GM12872 (cell line): ENCODE measurements at regions not wholly inside any gene's neighbourhood (a gene's known extent, or its start where the extent isn't known, plus 50 kb on each side); places are given as distances from the start of the nearest gene placed in this dataset.

Source experiments
- TF ChIP-seq, protein P1 (sequence below): IDR thresholded peaks from 3 replicates; pipeline ENCODE4 v1.5.1; 2011; ENCODE audit warnings: low read depth, mild to moderate bottlenecking, low read length, moderate library complexity; ENCODE audit not compliant: insufficient read depth

DNA sequence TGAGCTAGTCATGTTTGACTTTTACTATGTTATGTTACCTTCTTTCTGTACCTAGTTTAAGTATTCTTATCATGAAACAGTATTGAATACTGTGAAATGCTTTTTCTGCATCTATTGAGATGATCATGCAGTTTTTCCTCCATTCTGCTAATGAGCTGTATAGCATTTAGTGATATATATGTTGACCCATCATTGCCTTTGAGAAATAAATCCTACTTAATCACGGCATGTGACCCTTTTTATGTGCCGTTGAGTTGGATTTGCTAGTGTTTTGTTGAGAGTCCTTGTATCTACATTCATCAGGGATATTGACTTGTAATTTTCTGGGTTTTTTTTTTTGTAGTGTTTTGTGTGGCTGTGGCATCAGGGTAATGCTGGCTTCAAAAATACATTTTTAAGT, 537.7 kb upstream of the AADAT start:
- TF ChIP-seq, protein P1, sequence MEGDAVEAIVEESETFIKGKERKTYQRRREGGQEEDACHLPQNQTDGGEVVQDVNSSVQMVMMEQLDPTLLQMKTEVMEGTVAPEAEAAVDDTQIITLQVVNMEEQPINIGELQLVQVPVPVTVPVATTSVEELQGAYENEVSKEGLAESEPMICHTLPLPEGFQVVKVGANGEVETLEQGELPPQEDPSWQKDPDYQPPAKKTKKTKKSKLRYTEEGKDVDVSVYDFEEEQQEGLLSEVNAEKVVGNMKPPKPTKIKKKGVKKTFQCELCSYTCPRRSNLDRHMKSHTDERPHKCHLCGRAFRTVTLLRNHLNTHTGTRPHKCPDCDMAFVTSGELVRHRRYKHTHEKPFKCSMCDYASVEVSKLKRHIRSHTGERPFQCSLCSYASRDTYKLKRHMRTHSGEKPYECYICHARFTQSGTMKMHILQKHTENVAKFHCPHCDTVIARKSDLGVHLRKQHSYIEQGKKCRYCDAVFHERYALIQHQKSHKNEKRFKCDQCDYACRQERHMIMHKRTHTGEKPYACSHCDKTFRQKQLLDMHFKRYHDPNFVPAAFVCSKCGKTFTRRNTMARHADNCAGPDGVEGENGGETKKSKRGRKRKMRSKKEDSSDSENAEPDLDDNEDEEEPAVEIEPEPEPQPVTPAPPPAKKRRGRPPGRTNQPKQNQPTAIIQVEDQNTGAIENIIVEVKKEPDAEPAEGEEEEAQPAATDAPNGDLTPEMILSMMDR = no peak

DNA sequence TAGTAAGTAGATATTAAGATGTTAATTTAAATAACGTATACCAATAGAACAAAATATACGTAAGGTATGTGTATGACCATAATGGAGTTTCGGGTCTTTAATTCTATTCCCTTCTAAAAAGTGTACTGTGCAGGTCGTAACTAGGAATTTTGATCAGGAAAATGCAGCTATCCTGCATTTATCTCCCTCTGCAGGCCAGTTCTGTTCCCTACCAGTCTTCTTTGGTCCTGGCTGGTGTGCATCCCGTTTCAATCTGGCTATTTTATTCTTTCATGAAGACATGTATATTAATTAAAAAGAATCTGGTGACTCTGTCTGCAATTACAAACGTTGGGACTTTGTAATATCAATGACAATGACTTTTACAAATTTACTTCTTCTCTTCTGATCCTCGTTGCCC, 534.1 kb upstream of the AADAT start:
- TF ChIP-seq, protein P1 = no peak

DNA sequence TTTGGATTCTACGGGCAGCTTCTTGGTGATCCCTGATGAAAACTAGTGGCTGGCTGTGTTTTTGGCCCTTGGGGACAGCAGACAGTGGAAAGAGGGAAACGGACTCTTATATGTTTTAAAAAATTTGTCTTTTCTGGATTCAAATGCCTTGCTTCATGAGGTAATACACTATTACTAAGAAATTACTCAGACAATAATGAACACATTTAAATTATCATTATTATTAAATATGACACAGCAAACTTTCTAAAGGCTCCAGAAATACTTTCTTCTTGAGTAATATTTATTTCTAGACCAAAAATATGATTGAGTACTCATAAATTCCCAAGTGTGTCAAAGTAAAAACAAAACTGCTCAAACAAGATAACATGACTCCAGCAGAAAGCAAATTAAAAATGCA, 520.7 kb upstream of the AADAT start:
- TF ChIP-seq, protein P1 = no peak

DNA sequence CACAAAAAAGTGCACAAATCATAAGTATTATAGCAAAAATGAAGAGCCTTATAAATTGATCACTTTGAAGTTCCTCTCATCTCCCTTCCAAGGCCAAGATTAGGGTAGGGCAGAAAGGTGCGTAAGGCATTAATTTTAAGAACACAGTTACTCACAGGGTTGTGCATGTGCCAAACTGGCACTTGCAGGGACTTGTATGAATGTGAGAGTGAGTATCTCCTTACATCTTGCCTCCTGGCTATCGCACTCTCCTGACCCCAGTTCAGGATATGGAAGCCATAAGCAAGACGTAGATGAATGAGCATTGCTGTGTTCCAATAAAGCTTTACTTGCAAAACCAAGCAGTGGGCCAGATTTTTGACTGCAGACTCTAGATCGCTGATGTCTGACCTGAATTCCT, 510.1 kb upstream of the AADAT start:
- TF ChIP-seq, protein P1 = no peak

DNA sequence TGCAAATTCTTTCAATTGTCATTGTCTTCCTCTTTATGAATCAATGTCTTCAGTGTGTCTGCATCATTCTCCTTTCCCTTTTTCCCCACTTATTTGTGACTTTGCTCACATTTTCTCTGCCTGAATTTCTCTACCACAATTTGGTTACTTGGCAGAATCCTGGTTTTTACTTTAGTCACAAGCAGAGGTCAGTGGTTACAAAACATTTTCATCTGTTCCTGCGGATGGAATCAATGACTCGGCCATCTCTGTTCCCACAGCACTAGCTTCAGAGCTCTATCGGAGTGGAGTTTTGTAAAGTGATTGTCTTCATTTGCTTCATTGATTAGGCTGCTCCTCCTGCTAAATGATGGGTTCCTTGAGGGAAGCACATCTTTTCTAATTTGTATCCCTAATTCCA, 501.3 kb upstream of the AADAT start:
- TF ChIP-seq, protein P1 = no peak

DNA sequence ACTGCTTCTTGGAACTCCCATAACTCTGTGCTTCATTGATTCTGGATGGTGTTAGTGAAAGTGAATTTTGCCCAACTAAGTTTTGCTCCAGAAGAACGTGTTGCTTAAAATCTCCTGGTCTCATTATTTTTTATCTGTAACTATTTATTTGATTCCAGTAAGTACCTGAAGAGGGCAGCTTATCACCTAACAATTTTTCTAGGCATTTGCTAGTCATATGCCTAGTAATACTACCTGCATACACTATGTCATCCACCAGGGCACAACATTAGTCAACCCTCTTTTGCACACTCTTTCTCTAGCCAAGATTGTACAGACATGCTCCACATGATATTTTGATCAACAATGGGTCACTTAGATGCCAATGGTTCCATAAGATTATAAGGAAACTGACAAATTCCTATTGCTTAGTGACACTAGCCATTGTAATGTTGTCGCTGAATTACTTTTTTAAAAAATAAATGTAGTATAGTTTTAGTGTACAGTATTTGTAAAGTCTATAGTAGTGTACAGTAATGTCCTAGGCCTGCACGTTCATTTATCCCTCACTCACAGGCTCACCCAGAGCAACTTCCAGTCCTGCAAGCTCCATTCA, 499.9 kb upstream of the AADAT start:
- TF ChIP-seq, protein P1 = peak; percentile 21; the same call in 1 of the 3 replicates

DNA sequence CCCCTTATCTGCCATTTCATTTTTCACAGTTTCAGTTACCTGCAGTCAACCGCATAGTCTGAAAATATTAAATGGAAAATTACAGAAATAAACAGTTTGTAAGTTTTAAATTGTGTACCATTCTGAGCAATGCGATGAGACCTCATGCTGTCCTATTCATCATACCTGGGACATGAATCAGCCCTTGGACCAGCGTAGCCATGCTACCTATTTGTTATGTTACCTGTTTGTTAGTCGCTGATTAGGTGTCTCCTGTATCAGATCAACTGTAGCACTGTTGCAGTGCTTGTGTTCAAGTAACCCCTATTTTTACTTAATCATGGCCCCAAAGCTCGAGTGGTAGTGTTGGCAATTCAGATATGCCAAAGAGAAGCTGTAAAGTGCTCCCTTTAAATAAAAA, 492.2 kb upstream of the AADAT start:
- TF ChIP-seq, protein P1 = no peak

DNA sequence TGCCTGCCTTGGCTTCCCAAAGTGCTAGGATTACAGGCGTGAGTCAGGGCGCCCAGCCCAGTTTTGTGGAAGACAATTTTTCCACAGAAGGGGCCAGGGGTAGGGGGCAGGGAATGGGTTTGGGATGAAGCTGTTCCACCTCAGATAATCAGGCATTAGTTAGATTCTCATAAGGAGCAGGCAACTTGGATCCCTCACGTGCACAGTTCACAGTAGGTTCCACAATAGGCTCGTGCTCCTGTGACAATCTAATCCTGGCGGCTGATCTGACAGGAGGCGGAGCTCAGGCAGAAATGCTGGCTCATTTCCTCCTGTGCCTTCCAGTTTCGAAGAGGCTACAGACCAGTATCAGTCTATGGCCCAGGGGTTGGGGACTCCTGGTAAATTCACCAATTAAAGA, 491.6 kb upstream of the AADAT start:
- TF ChIP-seq, protein P1 = no peak
